CD14-positive monocyte (primary cell): ENCODE measurements at regions not wholly inside any gene's neighbourhood (a gene's known extent, or its start where the extent isn't known, plus 50 kb on each side); places are given as distances from the start of the nearest gene placed in this dataset.
A peak's percentile ranks its signal among the peaks of the same experiment; 100 is the strongest.

Experiments
- DNase-seq, 3 donors: peaks; one replicate each; pipeline ENCODE4 v3.0.0-alpha.2; 2011 to 2022
- H2AFZ ChIP-seq: 2 replicates; pipeline ENCODE4 v1.6.0; 2012; ENCODE audit warnings: mild to moderate bottlenecking, low read depth, low read length, inconsistent platforms; ENCODE audit not compliant: insufficient read depth, poor library complexity, severe bottlenecking
- H3K27ac ChIP-seq, 2 donors: 1 replicate in 1 of 2; 2 replicates in 1 of 2; pipeline ENCODE4 v1.5.1; 2012 to 2013; ENCODE audit warnings: low read length in 2 of 2, control low read depth in 1 of 2, inconsistent platforms in 1 of 2, low read depth in 1 of 2, mild to moderate bottlenecking in 1 of 2
- H3K27me3 ChIP-seq, 2 donors: one replicate each; pipeline versions ENCODE4 v1.6.0 to v1.6.1; 2011 to 2013; ENCODE audit warnings: low read length in 2 of 2; ENCODE audit not compliant: control insufficient read depth in 2 of 2, insufficient read depth in 2 of 2
- H3K36me3 ChIP-seq, 2 donors: replicated peaks in 1 of 2; 1 replicate in 1 of 2; 2 replicates in 1 of 2; pipeline versions ENCODE4 v1.5.1 to v1.6.1; 2012 to 2013; ENCODE audit warnings: low read length in 2 of 2, control low read depth in 1 of 2, inconsistent platforms in 1 of 2, mild to moderate bottlenecking in 1 of 2; ENCODE audit not compliant: insufficient read depth in 2 of 2, control insufficient read depth in 1 of 2
- H3K4me1 ChIP-seq, 2 donors: 1 replicate in 1 of 2; 2 replicates in 1 of 2; pipeline versions ENCODE4 v1.5.1 to v1.6.1; 2012 to 2013; ENCODE audit warnings: low read length in 2 of 2, control low read depth in 1 of 2, inconsistent platforms in 1 of 2, mild to moderate bottlenecking in 1 of 2, moderate library complexity in 1 of 2; ENCODE audit not compliant: insufficient read depth in 2 of 2, control insufficient read depth in 1 of 2
- H3K4me2 ChIP-seq: replicated peaks from 2 replicates; pipeline ENCODE3; 2012; ENCODE audit warnings: low read length, moderate library complexity, mild to moderate bottlenecking; ENCODE audit not compliant: poor library complexity, severe bottlenecking; ENCODE audit errors: extremely low read depth
- H3K4me3 ChIP-seq, 3 experiments: fragments of 200-600 bp in 1 of 3; sonication (generic) in 1 of 3; replicated peaks in 1 of 3; 1 replicate in 2 of 3; 2 replicates in 1 of 3; pipeline ENCODE4 v1.5.1; 2011 to 2013; ENCODE audit warnings: low read length in 3 of 3, mild to moderate bottlenecking in 3 of 3, control low read depth in 2 of 3, low read depth in 2 of 3, inconsistent platforms in 1 of 3, moderate library complexity in 1 of 3
- H3K79me2 ChIP-seq: 2 replicates; pipeline ENCODE4 v1.6.0; 2012; ENCODE audit warnings: mild to moderate bottlenecking, control low read depth, inconsistent platforms, low read length, moderate library complexity; ENCODE audit not compliant: insufficient read depth
- H3K9ac ChIP-seq: 2 replicates; pipeline ENCODE4 v1.6.0; 2017; ENCODE audit warnings: low read length, mild to moderate bottlenecking; ENCODE audit not compliant: insufficient read depth, poor library complexity, severe bottlenecking
- H3K9me3 ChIP-seq, 2 donors: replicated peaks in 1 of 2; 1 replicate in 1 of 2; 2 replicates in 1 of 2; pipeline versions ENCODE4 v1.5.1 to v1.6.1; 2012 to 2013; ENCODE audit warnings: low read length in 2 of 2, control low read depth in 1 of 2; ENCODE audit not compliant: control insufficient read depth in 1 of 2, insufficient read depth in 1 of 2
- H4K20me1 ChIP-seq: 2 replicates; pipeline ENCODE4 v1.6.0; 2012; ENCODE audit warnings: mild to moderate bottlenecking, low read length, control low read depth, moderate library complexity; ENCODE audit not compliant: insufficient read depth
- H3K27ac Mint-ChIP-seq, 7 donors: one replicate each; pipeline ENCODE4 v1.8.0; 2020; ENCODE audit warnings: mild to moderate bottlenecking in 7 of 7, mixed read lengths in 7 of 7, moderate library complexity in 6 of 7, inconsistent platforms in 2 of 7
- H3K27me3 Mint-ChIP-seq, 3 donors: one replicate each; pipeline ENCODE4 v1.8.0; 2021 to 2022; ENCODE audit warnings: low read depth in 3 of 3, mild to moderate bottlenecking in 3 of 3, mixed read lengths in 3 of 3, moderate library complexity in 3 of 3, inconsistent platforms in 1 of 3
- H3K36me3 Mint-ChIP-seq, 2 donors: one replicate each; pipeline ENCODE4 v1.8.0; 2020; ENCODE audit warnings: mixed read lengths in 2 of 2, inconsistent platforms in 1 of 2, mild to moderate bottlenecking in 1 of 2
- H3K4me1 Mint-ChIP-seq: one replicate; pipeline ENCODE4 v1.8.0; 2020; ENCODE audit warnings: mild to moderate bottlenecking, mixed read lengths
- H3K4me3 Mint-ChIP-seq, 2 donors: one replicate each; pipeline ENCODE4 v1.8.0; 2020; ENCODE audit warnings: mild to moderate bottlenecking in 2 of 2, mixed read lengths in 2 of 2, moderate library complexity in 1 of 2
- H3K9me3 Mint-ChIP-seq, 7 donors: one replicate each; pipeline ENCODE4 v1.8.0; 2020 to 2022; ENCODE audit warnings: mixed read lengths in 7 of 7, mild to moderate bottlenecking in 6 of 7, moderate library complexity in 6 of 7, inconsistent platforms in 2 of 7
- CTCF ChIP-seq: fragments of 200-600 bp; IDR thresholded peaks from one replicate; pipeline ENCODE4 v1.8.0; 2022; ENCODE audit warnings: antibody characterized with exemption, mild to moderate bottlenecking
- WGBS: methylation state at CpG from one replicate; pipeline ENCODE4 v1.1.5; 2013; ENCODE audit warnings: missing lambda C conversion rate; ENCODE audit not compliant: insufficient coverage; 5-methylcytosine and 5-hydroxymethylcytosine counted together
- intact Hi-C, 2 donors: fragments of 100-400 bp; cut with micrococcal nuclease; formaldehyde crosslinking; loops; one replicate each; pipeline versions ENCODE4 v1.15.0 to v1.15.1; 2023

DNA sequence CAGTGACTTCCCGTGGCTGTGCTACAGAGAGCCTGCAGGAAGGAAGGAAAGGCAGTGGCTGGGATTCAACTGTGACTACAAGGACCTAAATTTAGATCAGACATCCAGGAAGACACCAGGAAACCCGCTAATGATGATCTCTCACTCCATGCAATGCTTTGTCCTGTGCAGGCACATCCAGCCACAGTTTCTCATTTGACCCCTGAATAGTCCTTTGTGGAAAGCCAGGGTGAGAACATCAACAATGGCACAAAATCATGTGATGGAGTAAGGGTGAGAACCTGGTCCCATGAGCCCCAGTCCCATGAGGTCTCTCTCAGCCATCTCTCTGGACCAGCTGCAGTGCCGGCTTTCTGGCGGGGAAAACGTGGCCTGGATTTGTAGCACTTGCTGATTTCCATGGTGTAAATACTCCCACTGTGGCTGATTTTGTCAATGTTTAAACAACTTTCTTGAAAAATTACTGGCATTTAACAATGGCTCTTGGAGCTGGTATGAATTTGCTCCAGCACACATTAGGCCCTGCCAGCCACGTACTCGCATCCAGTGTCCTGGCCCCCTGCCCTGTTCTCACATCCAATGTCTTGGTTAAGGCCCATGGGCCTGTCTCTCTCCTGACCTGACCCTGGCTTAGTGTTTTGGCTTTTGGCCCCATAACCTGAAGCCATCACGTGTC is 159.0 kb upstream of the HAAO start:
- no peak overlapping the region for H3K4me2 ChIP-seq
- peak overlapping the region in 1 of 7 donors; percentile 59 for H3K27ac Mint-ChIP-seq
- H3K36me3 ChIP-seq, result no peaks in the 10 kb centered on the region

GRCh38 chr2:42949125-42949524 is 156.7 kb upstream of the HAAO start:
- H3K4me1 Mint-ChIP-seq, result peaks cover 33% of the 10 kb centered on the region
- peak overlapping the region in 1 of 7 donors; percentile 13 for H3K27ac Mint-ChIP-seq
- DNase-seq, result no peak
- intact Hi-C loops, result loop anchor here (2.0 to 5.0 kb wide), 5 partner anchors 280 to 628 kb away; no protein-coding TSS in a partner anchor
- H3K36me3 ChIP-seq, result no peaks in the 10 kb centered on the region
- no peak overlapping the region for H3K4me3 Mint-ChIP-seq
- H4K20me1 ChIP-seq, result no peaks in the 10 kb centered on the region
- no peaks in the 10 kb centered on the region for H3K9me3 ChIP-seq
- no peak overlapping the region for H3K27ac ChIP-seq
- peaks cover 0 to 3% (median 0%) of the 10 kb centered on the region in 7 donors for H3K9me3 Mint-ChIP-seq
- H3K36me3 Mint-ChIP-seq, result no peaks in the 10 kb centered on the region
- no peaks in the 10 kb centered on the region for H3K27me3 ChIP-seq
- H3K9ac ChIP-seq, result no peak overlapping the region
- no peak for TF ChIP-seq CTCF
- H3K4me2 ChIP-seq, result no peak overlapping the region
- WGBS, result 10% methylated on average over 5 of the region's 6 CpGs
- peak overlapping the region; percentile 39 for H2AFZ ChIP-seq
- H3K4me1 ChIP-seq, result peaks cover 12 to 20% of the 10 kb centered on the region in 2 donors
- no peaks in the 10 kb centered on the region for H3K79me2 ChIP-seq
- no peak overlapping the region for H3K4me3 ChIP-seq
- peaks cover 0 to 6% (median 1%) of the 10 kb centered on the region in 3 donors for H3K27me3 Mint-ChIP-seq

More for the DNA sequence above, 159.0 kb upstream of the HAAO start:
- Histone ChIP-seq H3K9me3 (no peaks in the 10 kb centered on the region), H2AFZ (peak overlapping the region; percentile 7), H3K9ac (no peak overlapping the region), H3K27me3 (no peaks in the 10 kb centered on the region), H3K4me1 (peaks cover 12 to 22% of the 10 kb centered on the region in 2 donors), H3K79me2 (no peaks in the 10 kb centered on the region), H3K27ac (no peak overlapping the region), H3K4me3 (no peak overlapping the region), H4K20me1 (no peaks in the 10 kb centered on the region)
- Mint-ChIP-seq H3K4me3 (no peak overlapping the region), H3K4me1 (peaks cover 34% of the 10 kb centered on the region), H3K27me3 (peaks cover 1 to 8% (median 3%) of the 10 kb centered on the region in 3 donors), H3K36me3 (no peaks in the 10 kb centered on the region), H3K9me3 (peaks cover 0 to 3% (median 0%) of the 10 kb centered on the region in 7 donors)
- intact Hi-C loops, result no loop called here
- 79% methylated on average over 6 of the region's 8 CpGs for WGBS
- DNase-seq, result no peak
- no peak for TF ChIP-seq CTCF
